ENCODE measurements at regions not wholly inside any gene's neighbourhood (a gene's known extent, or its start where the extent isn't known, plus 50 kb on each side); places are given as distances from the start of the nearest gene placed in this dataset.

DNA sequence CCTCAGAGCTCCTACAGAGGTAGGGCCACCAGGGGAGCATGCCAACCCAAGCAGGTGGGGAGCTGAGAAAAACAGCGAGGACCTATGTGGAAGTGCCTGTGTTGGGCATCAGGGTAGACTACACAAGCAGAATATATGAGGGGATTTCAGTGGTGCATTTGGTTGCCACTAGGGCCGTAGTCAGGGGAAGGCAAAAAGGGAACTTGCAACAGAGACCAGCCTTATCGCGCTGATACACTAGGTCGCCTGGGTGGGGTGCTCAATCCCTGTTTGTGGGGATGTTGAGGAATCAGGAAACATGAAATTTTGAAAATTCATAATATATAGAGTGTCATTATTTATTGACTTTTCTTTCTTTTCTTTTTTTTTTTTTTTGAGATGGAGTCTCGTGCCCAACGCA is 370.9 kb upstream of the PRR16 start:
- TF ChIP-seq POLR2A (IDR thresholded peaks at IDR 0.05): no peak
- TF ChIP-seq, protein P1, sequence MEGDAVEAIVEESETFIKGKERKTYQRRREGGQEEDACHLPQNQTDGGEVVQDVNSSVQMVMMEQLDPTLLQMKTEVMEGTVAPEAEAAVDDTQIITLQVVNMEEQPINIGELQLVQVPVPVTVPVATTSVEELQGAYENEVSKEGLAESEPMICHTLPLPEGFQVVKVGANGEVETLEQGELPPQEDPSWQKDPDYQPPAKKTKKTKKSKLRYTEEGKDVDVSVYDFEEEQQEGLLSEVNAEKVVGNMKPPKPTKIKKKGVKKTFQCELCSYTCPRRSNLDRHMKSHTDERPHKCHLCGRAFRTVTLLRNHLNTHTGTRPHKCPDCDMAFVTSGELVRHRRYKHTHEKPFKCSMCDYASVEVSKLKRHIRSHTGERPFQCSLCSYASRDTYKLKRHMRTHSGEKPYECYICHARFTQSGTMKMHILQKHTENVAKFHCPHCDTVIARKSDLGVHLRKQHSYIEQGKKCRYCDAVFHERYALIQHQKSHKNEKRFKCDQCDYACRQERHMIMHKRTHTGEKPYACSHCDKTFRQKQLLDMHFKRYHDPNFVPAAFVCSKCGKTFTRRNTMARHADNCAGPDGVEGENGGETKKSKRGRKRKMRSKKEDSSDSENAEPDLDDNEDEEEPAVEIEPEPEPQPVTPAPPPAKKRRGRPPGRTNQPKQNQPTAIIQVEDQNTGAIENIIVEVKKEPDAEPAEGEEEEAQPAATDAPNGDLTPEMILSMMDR (IDR thresholded peaks at IDR 0.05): no peak

Measured in uterus (tissue), 2 donors.